GM19455 (cell line): ENCODE measurements at regions not wholly inside any gene's neighbourhood (a gene's known extent, or its start where the extent isn't known, plus 50 kb on each side); places are given as distances from the start of the nearest gene placed in this dataset.

Source experiments
- ATAC-seq: cut with Tn5 transposase; IDR thresholded peaks from one replicate; pipeline ENCODE4 v1.9.1; 2021; ENCODE audit not compliant: unreplicated experiment

DNA sequence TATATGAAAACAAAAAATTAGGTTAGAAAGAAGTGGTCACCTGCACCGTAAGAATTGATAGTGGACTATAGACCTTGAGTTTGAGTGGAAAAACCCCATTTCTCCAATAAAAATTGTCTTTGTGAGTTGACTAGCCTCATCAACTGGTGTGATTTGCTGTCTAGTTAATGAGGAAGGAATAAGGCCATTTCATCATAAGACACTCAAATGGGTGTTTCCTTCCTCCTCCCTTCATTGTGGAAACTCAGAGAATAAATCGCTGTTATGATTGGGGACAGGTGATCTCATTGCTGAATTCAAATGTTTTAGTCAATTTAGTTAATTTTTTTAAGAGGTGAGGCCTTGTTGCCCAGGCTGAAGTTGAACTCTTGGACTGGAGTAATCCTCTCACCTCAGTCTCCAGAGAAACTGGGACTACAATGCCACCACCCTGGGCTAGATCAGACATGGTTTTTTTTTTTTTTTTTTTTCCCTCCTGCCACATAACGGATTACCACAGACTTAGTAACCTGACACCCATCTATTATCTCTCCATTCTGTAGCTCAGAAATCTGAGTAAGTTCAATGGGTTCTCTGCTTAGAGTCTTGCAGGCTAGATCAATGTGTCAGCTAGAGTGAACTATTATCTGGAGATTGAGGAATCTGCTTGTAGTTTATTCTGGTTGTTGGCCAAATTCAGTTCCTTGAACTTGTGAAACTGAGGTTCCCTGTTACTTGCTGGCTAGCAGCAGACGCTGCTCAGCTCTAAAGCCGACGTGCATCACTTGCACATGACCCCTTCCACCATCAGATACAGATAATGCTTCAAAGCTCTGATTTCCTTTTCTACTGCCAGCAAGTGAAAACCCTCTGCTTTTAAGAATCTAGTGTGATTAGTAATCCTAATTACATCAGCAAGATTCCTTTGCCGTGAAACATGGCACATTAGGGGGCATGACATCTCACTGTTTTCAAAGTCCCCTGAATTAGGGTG is 663.8 kb upstream of the CDH9 start:
- ATAC-seq: no peak

DNA sequence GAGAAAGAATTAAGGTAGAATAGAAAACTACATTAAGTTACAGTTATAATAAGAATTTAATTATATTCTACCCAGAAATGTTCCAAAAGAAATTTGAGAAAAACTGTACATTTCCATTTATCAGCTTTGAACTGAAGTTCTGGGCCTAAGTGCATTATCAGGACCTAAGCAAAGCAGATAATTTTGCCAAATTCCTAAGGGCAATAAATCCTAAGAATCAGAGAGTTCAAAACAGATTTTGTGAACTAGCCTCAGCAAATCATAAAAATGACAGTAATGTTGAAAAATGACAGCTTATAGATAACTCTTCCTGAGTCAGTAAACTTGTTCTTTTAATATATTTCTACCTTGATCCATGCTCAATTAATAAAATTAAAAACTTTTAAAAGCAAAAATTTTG is 662.1 kb upstream of the CDH9 start:
- ATAC-seq: no peak

DNA sequence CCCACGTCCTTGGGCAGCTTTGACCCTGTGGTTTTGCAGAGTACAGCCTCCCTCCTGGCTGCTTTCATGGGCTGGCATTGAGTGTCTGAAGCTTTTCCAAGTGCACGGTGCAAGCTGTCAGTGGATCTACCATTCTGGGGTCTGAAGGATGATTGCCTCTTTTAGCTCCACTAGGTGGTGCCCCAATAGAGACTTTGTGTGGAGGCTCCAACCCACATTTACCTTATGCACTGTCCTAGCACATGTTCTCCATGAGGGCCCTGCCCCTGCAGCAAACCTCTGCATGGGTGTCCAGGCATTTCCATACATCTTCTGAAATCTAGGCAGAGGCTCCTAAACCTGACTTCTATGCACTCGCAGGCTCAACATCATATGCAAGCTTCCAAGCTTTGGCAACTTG is 644.2 kb upstream of the CDH9 start:
- no peak for ATAC-seq

DNA sequence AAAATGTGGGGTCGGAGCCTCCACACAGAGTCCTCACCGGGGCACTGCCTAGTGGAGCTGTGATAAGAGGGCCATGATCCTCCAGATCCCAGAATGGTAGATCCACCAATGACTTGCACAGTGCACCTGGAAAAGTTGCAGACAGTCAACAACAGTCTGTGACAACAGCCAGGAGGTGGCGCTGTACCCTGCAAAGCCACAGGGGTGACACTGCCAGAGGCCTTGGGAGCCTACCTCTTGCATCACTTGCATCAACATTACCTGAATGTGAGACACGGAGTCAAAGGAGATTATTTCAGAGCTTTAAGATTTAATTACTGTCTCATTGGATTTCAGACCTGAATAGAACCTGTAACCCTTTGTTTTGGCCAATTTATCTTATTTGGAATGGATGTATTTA is 614.1 kb upstream of the CDH9 start:
- no peak for ATAC-seq

DNA sequence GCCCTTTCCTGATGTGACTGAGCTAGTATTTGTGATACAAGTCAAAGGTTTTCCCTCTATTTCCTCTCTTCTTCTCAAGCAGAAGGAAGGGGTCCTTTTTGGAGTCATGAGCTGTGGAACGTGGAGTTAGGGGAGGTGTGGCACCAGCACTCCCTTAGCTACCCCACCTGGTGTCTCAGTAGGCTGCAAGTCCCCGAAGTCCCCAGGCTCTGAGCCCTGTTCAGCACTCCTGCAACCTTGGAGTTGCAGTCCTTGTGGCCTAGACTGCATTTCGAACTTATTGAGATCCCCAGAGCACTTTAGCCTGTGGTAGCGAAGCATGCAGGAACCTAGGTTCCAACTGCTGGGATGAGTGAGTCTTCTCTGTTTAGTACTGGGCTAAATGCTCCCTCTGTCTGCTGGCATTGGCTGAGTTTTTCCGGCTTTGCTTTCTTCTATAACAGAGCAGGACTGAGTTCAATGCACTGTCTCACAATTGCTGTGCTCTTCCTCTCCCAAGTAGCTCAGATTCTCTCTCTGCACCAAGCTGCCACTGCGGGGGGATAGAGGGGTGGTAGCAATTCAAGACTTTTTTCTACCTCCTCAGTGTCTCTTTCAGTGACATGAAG is 600.7 kb upstream of the CDH9 start:
- no peak for ATAC-seq

DNA sequence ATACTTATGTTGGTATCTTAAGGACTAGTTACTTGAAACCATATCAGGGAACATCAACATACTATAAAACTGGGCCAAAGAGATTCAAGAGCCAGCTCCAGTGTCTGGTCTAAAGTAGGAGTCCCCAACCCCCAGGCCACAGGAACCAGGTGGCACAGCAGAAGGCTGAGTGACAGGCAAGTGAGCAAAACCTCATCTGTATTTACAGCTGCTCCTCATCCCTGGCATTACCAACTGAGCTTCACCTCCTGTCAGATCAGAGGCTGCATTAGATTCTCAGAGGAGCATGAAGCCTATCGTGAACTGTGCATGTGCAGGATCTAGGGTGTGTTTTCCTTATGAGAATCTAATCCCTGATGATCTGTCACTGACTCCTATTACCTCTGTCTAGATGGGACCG is 581.6 kb upstream of the CDH9 start:
- ATAC-seq: no peak

DNA sequence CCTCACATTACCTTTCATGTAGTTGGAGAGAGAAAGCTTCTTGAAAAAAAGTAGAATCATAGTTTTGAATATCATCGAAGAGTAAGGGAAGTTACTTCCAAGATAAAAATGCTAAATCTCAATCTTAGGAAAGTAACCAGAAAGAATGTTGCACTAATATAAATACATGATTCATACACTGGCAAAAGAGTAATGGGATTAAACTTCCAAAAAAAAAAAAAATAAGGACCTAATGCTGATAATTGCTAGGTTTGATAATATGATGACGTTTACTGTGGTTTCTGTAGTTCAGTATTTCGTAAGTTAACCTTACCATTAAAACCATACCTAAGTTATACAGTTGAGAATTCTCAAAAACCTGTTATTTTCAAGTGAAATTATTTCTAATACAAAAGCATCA is 573.8 kb upstream of the CDH9 start:
- no peak for ATAC-seq

DNA sequence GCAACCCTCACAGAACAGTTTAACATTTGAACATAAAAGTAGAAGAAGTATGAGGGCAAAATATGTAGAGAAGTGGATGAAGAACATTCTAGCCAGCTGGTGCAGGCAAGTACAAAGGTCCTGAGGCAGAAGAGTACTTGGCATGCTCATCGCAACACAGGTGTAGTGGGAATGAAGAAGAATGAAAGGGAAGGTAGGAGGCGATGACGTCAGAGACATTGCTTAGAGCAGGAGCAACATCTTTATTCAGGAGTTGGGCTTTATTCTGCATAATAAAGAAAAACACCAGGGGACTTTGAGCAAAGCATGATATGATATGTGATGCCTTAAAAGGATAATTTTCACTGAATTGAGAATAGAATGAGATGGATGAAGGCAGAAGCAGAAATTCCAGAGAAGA is 570.6 kb upstream of the CDH9 start:
- no peak for ATAC-seq

DNA sequence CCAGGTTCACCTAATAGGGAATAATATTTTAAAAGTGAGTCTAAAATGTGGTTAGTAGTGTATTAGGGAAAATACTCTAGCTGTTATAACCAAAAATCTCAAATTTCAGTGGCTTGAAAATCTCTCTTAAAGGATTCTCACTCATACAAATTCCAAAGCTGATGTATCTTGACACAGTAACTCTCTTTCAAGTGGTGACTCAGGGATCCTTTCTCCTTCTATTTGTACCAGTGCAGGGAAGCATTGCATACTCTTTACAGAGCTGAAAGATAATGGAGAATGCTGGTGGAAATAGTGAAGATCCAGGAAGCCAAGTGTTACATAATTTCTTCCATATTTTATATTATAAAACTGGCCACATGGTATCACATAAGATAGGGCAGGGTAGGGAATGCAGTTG is 560.2 kb upstream of the CDH9 start:
- no peak for ATAC-seq

DNA sequence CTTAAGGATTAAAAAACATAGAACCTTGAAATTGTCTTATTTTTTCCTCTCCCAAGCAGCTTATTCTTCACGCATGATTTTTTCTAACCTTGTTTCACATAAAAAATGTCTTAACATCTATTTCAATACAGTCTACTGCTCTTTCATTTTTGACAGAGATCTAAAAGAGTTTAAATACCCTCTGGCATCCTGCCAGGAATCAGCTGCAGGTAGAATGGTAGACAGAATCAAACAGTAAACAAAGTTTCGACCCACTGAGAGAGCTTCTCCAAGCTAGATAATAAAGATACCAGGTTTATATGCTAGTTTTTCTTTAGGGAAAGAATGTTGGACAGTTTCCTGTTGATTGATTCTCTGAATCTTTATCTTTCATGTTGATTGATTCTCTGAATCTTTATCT is 555.8 kb upstream of the CDH9 start:
- ATAC-seq: no peak

DNA sequence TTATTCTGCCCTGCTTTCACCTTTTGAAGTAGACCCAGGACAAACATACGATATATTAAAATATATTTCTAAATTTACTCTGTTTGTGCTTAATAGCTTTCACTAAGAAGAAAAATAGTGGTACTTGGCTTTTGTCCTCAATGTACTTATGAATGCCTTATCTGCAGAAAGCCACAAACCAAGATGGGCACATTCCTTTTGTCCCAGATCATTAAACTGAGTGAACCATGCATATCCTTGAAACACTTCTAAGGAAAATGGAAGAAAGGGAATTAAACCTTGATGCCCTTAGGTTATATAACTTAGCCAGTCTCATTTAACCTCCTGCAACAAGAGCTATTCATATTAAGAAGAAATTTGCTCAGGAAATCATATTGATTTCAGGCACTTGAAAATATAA is 553.8 kb upstream of the CDH9 start:
- ATAC-seq: no peak

DNA sequence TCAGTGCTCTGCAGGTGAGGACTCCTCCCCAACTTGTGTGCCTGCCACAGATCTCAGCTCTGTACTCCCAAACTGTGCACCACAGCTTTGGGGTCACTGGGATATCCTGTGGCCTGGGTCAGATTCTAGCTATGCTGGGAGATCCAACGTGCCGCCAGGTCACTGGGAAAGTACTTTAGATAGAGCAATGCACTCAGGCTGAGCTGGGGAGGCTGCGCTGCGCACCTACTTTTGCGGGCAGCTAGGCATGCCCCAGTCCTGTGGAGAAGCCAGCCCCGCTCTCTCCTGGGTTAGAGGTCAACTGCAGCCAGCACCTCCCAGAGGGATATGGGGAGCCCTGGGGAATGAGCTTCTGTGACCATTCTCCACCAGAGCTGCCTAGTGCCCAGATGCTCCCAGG is 552.1 kb upstream of the CDH9 start:
- no peak for ATAC-seq

DNA sequence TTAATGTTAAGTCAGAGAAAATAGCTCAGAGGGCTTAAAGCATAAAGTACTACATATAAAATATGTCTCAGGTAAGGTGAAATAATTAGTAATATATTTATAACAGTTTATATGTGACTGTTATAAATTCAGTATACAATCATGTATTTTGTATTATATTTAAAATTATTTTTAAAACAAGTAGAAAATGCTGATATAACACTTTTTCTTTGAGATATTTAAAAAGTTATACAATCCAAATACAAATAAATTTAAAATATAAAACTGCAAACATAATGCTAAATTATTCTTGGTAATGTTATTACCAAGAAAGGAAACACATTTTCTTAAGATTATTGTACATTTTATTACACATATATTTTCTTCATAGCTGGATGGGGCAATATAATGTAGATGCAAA is 539.9 kb upstream of the CDH9 start:
- ATAC-seq: no peak

DNA sequence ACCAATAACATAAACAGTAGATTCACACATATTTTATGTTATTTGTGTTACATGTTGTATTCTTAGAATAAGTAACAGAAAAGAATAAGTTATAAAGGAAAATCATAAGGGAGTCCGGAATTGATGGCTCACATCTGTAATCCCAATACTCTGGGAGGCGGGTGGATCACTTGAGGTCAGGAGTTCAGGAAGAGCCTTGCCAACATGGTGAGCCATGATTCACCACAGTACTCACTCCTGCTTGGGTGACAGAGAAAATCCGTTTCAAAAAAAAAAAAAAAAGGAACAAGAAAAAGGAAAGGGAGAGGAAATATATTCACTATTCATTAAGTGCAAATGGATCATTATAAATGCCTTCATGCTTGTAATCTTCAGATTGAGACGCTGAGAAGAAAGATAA is 533.3 kb upstream of the CDH9 start:
- no peak for ATAC-seq

DNA sequence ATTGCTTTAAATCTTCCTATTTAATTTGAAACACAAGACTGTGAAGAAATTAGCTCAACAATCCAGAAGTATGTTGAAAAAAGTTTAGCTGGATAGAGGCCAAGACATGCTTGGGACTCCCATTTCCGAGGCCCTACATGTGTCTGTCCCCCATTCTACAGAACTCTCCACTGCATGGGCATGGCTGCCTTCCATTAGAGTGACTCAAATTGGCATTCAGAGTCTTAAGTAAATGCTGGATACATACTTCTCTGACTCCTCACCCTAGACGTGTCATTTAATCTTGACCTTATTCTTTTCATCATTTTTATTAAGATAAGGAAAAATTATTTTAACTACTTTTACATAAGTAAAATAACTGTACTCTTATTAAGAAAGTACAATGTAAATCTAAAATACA is 530.4 kb upstream of the CDH9 start:
- ATAC-seq: no peak

DNA sequence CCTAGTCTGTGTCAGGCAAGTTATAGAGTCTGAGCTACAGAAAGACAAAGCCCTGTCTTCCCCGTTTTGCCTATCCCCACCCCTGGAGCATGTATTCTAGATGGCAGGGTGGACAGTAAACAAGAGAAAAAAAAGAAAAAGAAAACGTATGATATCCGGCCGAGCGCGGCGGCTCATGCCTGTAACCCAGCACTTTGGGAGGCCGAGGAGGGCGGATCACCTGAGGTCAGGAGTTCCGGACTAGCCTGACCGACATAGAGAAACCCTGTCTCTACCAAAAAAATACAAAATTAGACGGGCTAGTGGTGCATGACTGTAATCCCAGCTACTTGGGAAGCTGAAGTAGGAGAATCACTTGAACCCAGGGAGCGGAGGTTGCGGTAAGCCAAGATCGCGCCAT is 523.0 kb upstream of the CDH9 start:
- no peak for ATAC-seq

DNA sequence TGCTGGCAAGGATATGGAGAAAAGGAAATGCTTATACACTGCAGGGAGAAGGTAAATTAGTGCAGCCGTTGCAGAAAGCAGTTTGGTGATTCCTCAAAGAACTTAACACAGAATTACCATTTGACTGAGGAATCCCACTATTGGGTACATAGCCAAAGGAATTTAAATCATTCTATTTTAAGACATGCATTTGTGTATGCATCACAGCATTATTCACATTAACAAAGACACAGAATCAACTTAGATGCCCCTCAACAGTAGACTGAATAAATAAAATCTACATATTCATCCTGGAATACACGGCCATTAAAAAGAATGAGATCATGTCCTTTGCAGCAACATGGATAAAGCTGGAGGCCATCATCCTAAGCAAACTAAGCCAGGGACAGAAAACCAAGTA is 510.1 kb upstream of the CDH9 start:
- no peak for ATAC-seq

DNA sequence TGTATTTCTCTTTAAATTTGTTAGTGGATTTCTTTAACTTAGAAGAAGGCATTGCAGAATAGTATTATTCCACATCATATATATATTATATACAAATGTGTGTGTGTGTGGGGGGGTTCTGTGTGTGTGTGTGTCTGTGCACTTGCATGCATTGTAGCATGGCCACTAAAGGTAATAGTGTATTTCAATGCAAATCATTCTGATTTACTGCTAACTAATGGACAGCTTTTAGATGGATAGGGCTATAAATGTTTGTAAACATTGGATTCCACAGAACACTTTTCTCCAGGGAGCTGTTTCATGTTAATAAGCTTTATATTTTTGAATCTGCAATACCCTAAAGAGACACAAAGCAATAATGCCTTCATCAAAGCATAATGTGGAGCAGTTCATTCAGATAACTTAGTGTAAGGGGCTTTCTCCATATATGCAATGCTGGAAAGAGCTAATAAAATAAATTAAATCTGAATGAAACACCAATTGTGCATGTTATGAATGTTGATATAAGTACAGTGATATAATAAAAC is 496.7 kb upstream of the CDH9 start:
- ATAC-seq: no peak

DNA sequence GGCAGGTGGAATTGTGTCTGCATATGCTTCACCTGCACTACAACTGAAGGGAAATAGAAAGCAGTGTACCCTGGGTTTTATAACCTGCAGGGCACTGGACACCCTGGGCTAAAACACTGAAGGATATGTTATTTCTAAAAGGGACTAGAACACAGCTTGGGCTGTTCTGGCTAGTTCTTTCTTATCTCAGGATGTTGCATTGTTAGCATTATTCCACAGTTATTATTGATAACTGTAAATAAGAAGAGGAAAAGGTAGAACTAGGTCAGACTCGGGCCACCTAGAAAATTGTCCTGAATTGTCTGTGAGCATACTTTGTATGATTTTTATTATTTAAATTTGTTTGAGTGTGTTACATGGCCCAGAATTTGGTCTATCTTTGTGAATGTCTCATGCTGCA is 493.9 kb upstream of the CDH9 start:
- ATAC-seq: no peak

DNA sequence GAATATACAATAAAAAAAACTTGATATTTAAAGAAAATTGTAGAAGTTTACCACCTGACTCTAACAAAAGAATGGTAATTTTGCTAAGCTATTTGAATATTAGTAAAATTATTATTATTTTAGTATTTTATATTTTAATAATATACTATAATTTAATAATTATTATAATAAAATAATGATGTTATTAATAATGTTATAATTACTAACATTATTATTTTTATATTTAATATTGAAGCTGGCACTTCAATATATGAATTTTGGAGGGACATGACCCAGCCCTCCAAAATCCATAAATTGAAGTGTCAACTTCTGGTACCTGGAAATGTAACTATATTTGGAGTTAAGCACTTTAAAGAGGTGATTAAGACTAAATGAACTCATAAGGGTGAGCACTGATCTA is 486.1 kb upstream of the CDH9 start:
- no peak for ATAC-seq

DNA sequence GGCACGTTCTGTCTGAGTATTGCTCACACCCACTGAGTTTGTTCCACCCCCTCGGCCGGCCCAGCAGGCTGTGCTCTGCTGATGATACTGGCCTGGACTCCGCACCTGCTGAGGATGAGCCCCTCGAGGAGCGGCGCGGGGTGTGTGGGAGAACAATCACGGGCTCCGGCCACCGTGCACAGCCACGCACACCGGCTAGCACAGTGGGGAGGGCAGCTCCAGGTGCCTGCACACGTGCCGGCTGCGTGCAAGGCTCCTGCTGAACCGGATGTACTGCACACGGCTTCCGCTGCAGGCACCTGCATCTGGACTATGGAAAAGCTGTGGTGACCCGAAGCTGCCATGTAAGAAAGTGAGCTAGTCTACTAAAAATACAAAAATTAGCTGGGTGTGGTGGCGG is 485.2 kb upstream of the CDH9 start:
- ATAC-seq: no peak

DNA sequence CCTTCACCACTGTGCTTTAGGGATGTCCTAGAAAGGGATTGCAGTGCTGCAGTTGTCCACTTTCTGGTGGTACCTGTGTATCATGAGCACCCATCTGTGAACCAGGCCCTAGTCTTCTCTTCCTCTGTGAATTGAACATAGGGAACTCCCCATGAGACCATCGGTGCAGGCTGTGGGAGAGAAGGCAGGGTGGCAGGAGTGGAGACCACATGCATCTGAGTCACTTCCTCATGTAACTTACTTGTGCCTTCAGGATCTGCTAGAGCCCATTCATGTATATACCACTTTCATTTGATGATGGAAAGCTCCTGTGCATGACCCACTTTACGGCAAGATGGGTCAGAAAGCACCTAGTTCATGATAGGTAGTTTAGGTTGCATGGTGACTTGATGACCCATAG is 478.1 kb upstream of the CDH9 start:
- ATAC-seq: no peak
